HG02981 (cell line): ENCODE measurements at regions not wholly inside any gene's neighbourhood (a gene's known extent, or its start where the extent isn't known, plus 50 kb on each side); places are given as distances from the start of the nearest gene placed in this dataset.
A peak's percentile ranks its signal among the peaks of the same experiment; 100 is the strongest.

Experiments
- ATAC-seq: cut with Tn5 transposase; IDR thresholded peaks from one replicate; pipeline ENCODE4 v1.9.1; 2021; ENCODE audit warnings: mild to moderate bottlenecking, moderate library complexity; ENCODE audit not compliant: unreplicated experiment

DNA sequence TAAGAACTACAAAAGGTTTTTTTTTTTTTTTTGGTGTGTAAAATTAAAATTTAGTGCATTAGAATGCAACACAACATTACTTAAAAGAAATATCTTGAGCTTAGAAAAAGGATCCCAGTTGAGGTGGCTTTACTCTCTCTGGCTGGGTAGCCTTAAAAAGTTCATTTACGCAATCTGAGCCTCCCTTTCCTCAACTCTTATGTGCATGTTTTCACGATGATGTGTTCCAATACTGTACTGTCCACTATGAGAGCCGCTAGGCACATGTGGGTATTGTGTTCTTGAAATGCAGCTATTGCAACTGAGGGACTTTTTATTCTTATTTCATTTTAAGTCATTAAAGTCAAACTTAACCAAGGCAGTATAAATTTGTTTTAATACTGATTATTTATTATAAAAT is 460.9 kb upstream of the SYT1 start:
- ATAC-seq, result no peak

DNA sequence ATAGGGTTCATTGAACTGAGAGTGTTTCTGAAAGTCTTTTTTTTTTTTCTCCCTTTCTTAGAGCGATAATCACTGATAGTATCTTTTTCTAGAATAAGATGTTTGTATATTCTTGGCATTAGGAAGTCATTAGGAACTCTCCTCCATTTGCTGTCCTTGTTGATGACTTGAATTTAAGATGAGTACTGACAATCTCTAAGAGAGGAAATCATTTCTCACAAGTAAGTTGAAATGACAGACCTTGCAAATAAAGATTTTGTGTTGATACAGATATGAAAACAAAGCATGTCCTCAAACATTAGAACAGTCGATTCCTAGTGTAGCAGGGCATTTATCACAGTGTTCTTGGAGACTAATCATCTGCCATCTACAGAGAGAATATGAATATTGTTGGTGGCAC is 458.4 kb upstream of the SYT1 start:
- ATAC-seq, result no peak

- peak; percentile 77 for ATAC-seq
These were observed 457.7 kb upstream of the SYT1 start for GRCh38 chr12:78406828-78407227.

- no peak for ATAC-seq
These were observed 456.9 kb upstream of the SYT1 start for GRCh38 chr12:78407722-78408121.

DNA sequence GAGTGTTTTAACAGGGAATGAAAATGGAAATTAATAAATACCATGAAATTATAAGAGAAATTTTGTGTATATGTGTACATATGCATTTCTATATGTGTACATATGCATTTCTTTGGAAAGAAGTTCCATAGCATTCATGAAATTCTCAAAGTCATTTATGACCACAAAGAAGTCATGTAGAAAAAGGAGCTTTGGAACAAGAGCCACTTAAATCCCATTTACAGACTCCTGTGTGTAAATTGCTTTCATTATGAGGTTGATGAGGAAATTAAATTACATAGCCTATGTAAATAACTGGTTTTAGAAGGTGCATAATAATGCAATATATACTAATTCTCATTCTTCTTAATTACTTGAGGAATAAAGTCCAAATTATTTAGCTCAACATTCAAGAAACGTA is 450.5 kb upstream of the SYT1 start:
- ATAC-seq, result no peak

- ATAC-seq, result no peak
These were observed 445.7 kb upstream of the SYT1 start for GRCh38 chr12:78418919-78419318.

- ATAC-seq, result no peak
These were observed 445.1 kb upstream of the SYT1 start for GRCh38 chr12:78419513-78419912.

DNA sequence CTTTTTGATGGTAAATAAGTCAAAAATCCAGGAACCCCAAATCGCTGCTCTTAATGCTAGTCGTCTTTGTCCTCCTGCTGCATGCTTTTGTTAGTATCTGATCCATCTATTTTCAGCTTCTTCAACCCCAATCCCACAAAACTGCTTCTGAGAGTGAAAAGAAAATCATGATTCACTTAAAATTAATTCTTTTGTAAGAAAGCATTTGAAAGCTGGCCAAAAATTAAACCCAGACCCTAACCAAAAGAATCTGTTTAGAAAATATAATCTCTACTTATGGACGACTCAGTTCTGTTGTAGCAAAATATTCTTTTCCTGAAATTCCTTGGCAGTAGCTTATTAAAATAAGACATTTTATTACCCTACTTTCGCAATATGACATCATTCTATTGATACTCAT is 443.6 kb upstream of the SYT1 start:
- no peak for ATAC-seq

DNA sequence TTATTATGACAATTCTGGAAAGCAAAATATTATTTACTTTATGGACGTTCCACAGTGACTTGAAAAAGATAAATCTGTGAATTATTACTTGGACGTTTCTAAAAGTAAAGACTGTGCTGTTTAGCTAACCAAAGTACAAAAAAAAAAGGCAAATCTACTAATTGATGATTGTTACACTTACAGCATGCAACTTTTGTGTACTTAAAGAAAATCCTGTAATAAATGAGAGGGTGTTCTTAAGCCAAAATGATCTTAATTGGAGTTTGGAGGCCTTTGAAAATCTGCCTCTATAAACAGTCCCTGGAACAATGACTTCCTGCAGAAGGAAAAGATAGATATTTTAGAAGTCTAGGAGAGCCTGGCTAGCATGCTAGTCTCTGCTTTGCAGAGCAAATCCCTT is 434.0 kb upstream of the SYT1 start:
- no peak for ATAC-seq

DNA sequence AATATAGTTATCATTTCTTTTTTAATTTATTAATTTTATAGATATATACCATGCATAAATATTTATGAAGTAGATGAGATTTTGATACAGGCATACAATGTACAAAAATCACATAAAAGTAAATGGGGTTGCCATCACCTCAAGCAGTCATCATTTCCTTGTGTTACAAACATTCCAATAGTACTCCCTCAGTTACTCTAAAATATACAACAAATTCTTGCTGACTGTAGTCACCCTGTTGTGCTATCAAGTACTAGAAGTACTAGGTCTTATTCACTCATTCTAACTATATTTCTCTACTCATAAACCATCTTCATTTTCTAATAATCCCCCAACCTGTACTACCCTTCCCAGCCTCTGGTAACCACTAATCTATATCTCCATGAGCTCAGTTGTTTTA is 432.6 kb upstream of the SYT1 start:
- no peak for ATAC-seq

DNA sequence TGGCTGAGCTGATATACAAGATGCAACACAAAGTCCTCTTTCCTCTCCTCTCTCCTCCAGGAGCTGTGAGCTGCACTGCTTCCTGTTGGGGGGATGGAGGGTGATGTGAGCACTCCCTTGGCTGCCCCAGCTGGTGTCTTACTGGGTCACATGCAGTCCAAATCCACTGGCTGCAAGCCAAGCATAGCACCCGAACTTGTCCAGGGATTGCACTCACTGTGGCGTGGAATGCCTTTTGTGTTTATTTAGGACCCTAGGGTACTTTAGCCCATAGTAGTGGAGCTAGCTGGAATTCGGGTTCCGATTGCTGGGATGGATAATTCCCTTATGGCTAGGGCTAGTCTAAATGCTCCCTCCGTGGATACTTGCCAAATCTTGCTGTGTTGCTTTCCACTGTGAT is 424.9 kb upstream of the SYT1 start:
- no peak for ATAC-seq

DNA sequence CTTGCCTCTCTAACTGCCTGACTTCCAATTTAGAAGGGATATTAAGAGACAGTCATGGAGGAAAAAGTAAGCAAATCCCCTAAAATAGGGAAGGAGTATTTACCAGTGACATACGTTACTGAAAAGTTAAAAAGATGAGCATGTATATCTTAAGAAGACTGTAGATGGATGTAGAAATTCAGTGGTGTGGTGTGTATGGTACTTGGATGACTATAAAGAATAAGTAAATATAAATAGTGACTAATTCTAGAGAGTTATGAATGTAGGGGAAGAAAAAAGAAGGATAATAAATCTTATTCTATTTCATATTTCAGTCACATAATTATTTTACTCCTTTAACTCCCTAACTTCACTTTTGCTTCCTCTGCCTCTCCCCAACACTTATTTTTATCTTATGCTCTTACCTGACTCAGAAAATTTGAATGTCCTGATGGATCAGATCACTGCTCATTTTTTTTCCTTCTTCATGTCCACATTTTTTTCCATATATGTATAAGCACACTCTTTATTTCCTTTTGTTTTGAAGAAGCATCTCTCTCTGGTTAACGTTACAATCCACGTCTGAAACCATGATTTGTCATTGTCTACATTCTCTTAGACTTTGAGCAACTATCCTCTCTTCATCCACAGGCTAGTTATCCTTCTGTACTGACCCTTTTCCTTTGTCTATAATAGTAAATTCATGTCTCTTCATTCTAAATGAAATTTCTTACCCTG is 422.7 kb upstream of the SYT1 start:
- ATAC-seq, result no peak

DNA sequence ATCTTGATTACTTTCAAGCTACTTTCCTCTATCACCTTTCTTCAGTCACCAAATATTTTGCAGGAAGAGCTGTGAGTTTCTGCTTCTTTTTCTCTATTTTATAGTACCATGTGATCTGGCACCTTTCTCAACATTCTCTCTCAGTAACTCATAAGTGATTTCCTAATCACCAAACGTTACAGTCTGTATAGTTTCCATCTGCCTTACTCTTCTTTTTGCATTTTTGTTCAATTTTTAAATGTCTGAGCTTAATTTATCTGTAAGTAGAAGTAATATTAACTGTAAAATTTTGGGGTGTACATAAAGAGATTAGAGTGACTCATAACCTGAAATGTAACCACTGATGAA is 422.1 kb upstream of the SYT1 start:
- no peak for ATAC-seq

- ATAC-seq, result no peak
These were observed 418.0 kb upstream of the SYT1 start for GRCh38 chr12:78446555-78446954.

DNA sequence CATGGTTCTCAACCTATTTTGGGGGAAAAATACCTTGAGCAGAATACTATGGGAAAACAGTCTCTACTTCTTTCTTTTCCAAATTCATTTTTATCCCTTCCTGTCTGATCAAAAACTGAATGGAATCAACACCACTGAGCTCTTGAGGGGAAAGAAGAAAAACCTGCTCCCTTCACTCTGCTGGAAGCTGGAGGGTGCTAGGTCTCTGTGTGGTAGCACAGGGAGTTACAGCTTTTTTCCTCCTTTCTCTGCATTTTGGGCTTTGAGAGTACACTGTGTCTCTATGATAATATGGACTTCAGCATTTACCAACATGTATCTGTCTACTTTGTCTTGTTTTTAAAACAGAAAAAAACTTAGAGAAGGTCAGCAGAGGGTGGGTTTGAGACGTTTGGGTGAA is 417.2 kb upstream of the SYT1 start:
- ATAC-seq, result no peak

DNA sequence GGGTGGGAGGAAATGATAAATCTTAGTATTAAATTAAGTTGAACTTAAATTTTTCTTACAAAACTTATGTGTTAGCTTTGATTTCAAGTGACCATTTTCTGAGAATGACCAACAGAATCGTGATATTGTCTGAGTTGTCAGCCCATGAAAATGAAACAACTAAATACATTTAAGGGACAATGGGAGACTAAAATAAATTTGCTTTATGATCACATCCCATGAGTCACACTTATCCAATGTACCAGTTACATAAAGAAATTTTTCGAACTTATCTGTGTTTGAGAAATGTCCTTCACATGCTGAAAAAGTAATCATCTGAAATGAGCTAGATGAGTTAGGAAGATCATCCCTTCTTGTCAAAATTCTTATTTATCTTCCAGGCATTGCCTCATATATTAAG is 415.9 kb upstream of the SYT1 start:
- no peak for ATAC-seq

GRCh38 chr12:78455991-78456390 is 408.6 kb upstream of the SYT1 start:
- ATAC-seq, result no peak

GRCh38 chr12:78457938-78458337 is 406.6 kb upstream of the SYT1 start:
- peak; percentile 100 for ATAC-seq

DNA sequence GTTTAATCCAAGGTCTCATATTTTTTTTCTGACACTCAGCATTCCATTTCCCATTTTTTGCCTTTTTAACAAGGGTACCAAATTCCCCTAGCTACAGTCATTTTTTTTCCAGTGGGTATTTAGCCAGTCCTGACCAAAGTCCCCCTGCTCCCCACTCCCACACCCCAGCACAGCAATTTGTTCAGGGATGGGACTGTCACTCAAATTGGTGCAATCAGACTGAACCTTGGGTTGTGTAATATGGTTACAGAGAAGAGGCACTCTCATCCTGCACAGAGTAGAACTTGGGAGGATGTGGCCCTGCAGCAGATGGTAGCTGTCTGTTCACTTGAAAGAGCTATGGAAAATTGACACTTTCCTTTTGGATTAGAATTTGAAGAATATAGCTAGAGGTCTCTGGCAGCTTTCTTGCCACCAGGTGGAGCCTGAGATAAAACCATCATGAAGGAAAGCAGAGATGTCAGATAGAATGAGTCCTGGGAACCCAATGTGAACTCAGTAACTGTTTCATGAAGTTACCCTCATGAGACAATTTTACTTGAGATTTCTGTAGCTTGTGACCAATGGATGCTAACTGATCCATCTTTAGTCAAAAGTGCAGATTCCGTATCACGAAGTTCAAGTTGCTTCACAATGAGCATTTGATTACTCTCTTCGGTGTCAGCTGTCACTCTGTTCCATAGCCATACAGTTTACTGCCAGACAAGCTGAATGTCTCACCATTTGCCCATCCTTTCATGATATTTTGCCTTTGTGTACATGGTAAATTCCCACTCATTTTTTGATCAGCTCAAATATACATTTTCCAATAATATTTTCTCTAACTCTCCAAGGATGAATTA is 394.0 kb upstream of the SYT1 start:
- ATAC-seq, result peak; percentile 49

GRCh38 chr12:78473136-78473535 is 391.4 kb upstream of the SYT1 start:
- no peak for ATAC-seq

GRCh38 chr12:78473561-78473960 is 391.0 kb upstream of the SYT1 start:
- no peak for ATAC-seq

- no peak for ATAC-seq
These were observed 380.7 kb upstream of the SYT1 start for GRCh38 chr12:78483767-78484315.
